Body of pancreas (tissue), 4 donors: ENCODE measurements at regions not wholly inside any gene's neighbourhood (a gene's known extent, or its start where the extent isn't known, plus 50 kb on each side); places are given as distances from the start of the nearest gene placed in this dataset.
A peak's percentile ranks its signal among the peaks of the same experiment; 100 is the strongest.
"Not testable (repeated sequence)": the region's sequence is repeated elsewhere in the genome, so short reads cannot be mapped to it uniquely, and the experiment has no call there.

Source experiments
- ATAC-seq: fragments of 150-250 bp; one replicate; pipeline ENCODE4 v1.9.1; 2016
- DNase-seq, 4 donors: peaks; one replicate each; pipeline ENCODE4 v3.0.0-alpha.2; 2019
- H3K27ac ChIP-seq, 4 donors: fragments of 200-600 bp; sonication (generic); 1 replicate in 3 of 4; 2 replicates in 1 of 4; pipeline versions ENCODE4 v1.5.1 to v1.6.1; 2016 to 2019; ENCODE audit warnings: mild to moderate bottlenecking in 1 of 4, mixed read lengths in 1 of 4, moderate library complexity in 1 of 4
- H3K27me3 ChIP-seq, 2 donors: fragments of 200-600 bp; sonication (generic); one replicate each; pipeline ENCODE4 v1.6.0; 2016; ENCODE audit warnings: mild to moderate bottlenecking in 1 of 2
- H3K36me3 ChIP-seq, 2 donors: fragments of 200-600 bp; sonication (generic); replicated peaks in 1 of 2; 2 replicates each; pipeline ENCODE4 v1.5.1; 2016; ENCODE audit warnings: low read depth in 2 of 2; ENCODE audit not compliant: insufficient read depth in 1 of 2
- H3K4me1 ChIP-seq: fragments of 200-600 bp; sonication (generic); one replicate; pipeline ENCODE4 v1.6.0; 2016
- H3K4me3 ChIP-seq, 2 donors: fragments of 200-600 bp; sonication (generic); 1 replicate in 1 of 2; 2 replicates in 1 of 2; pipeline ENCODE4 v1.5.1; 2016 to 2019
- H3K9me3 ChIP-seq, 3 donors: fragments of 200-600 bp; sonication (generic); 1 replicate in 2 of 3; 2 replicates in 1 of 3; pipeline ENCODE4 v1.5.1; 2016
- CTCF ChIP-seq, 7 experiments: fragments of 450-650 bp in 4 of 7; fragments of 200-600 bp in 3 of 7; sonication (generic) in 3 of 7; IDR thresholded peaks; one replicate each; pipeline ENCODE4 v1.5.1; 2016 to 2019; ENCODE audit warnings: antibody characterized with exemption in 7 of 7
- POLR2A ChIP-seq, 3 donors: fragments of 450-650 bp; IDR thresholded peaks; one replicate each; pipeline ENCODE4 v1.6.1; 2016; ENCODE audit warnings: antibody characterized with exemption in 3 of 3, mild to moderate bottlenecking in 2 of 3
- WGBS, 2 donors: methylation state at CpG; one replicate each; pipeline ENCODE4 v1.1.5; 2017; 5-methylcytosine and 5-hydroxymethylcytosine counted together
- intact Hi-C: fragments of 100-400 bp; cut with DNase I; formaldehyde crosslinking; loops from one replicate; pipeline ENCODE4 v1.15.1; 2023

GRCh38 chr1:229167318-229167717 lies 103.6 kb upstream of the RAB4A start:
- H3K27me3 ChIP-seq = no peaks in the 10 kb centered on the region
- WGBS, 2 donors = 81 to 92% methylated on average over 4 of the region's 4 CpGs
- peaks cover 51% of the 10 kb centered on the region for H3K4me1 ChIP-seq
- intact Hi-C loops = no loop called here
- no peaks in the 10 kb centered on the region for H3K9me3 ChIP-seq
- H3K4me3 ChIP-seq = no peak overlapping the region
- TF ChIP-seq POLR2A (IDR thresholded peaks at IDR 0.05) (no peak), CTCF (IDR thresholded peaks at IDR 0.05) (no peak)
- no peaks in the 10 kb centered on the region for H3K36me3 ChIP-seq
- ATAC-seq = no peak
- H3K27ac ChIP-seq = no peak overlapping the region
- no peak for DNase-seq

GRCh38 chr1:229169399-229169798 lies 101.5 kb upstream of the RAB4A start:
- H3K27ac ChIP-seq = no peak overlapping the region
- TF ChIP-seq CTCF (IDR thresholded peaks at IDR 0.05) (no peak), POLR2A (IDR thresholded peaks at IDR 0.05) (no peak)
- peaks cover 65% of the 10 kb centered on the region for H3K4me1 ChIP-seq
- intact Hi-C loops = no loop called here
- H3K27me3 ChIP-seq = no peaks in the 10 kb centered on the region
- no peak for ATAC-seq
- DNase-seq = no peak
- WGBS, 2 donors = 27 to 68% methylated on average over 1 of the region's 1 CpG
- no peaks in the 10 kb centered on the region for H3K36me3 ChIP-seq
- H3K9me3 ChIP-seq = no peaks in the 10 kb centered on the region
- H3K4me3 ChIP-seq = no peak overlapping the region

- Histone ChIP-seq H3K27me3 (no peaks in the 10 kb centered on the region), H3K4me1 (peaks cover 56% of the 10 kb centered on the region), H3K36me3 (no peaks in the 10 kb centered on the region), H3K9me3 (no peaks in the 10 kb centered on the region), H3K27ac (peak overlapping the region in 3 of 4 donors; percentile 40 to 79 (median 70)), H3K4me3 (no peak overlapping the region)
- DNase-seq (no peak), ATAC-seq (no peak)
- 62 to 80% methylated on average over 5 to 8 of the region's 12 CpGs for WGBS, 2 donors
- intact Hi-C loops = no loop called here
- TF ChIP-seq POLR2A (IDR thresholded peaks at IDR 0.05) (no peak), CTCF (IDR thresholded peaks at IDR 0.05) (no peak)
These were observed 100.6 kb upstream of the RAB4A start for GRCh38 chr1:229170274-229170673.

- Histone ChIP-seq H3K4me3 (no peak overlapping the region), H3K36me3 (no peaks in the 10 kb centered on the region), H3K27ac (peak overlapping the region in 3 of 4 donors; percentile 40 to 79 (median 70)), H3K9me3 (no peaks in the 10 kb centered on the region), H3K4me1 (peaks cover 50% of the 10 kb centered on the region), H3K27me3 (no peaks in the 10 kb centered on the region)
- peak in 2 of 4 donors; percentile 43 to 66 for DNase-seq
- ATAC-seq = peak; percentile 65
- intact Hi-C loops = no loop called here
- peak in 1 of 3 donors; percentile 13 for TF ChIP-seq POLR2A (IDR thresholded peaks at IDR 0.05)
- TF ChIP-seq CTCF (IDR thresholded peaks at IDR 0.05) = no peak
- WGBS, 2 donors = 43 to 46% methylated on average over 8 of the region's 8 CpGs
These were observed 100.0 kb upstream of the RAB4A start for GRCh38 chr1:229170778-229171505.

- H3K27me3 ChIP-seq = no peaks in the 10 kb centered on the region
- peak overlapping the region in 3 of 4 donors; percentile 40 to 79 (median 70) for H3K27ac ChIP-seq
- TF ChIP-seq POLR2A (IDR thresholded peaks at IDR 0.05) = no peak
- TF ChIP-seq CTCF (IDR thresholded peaks at IDR 0.05) = no peak
- no peaks in the 10 kb centered on the region for H3K9me3 ChIP-seq
- peaks cover 50% of the 10 kb centered on the region for H3K4me1 ChIP-seq
- DNase-seq (peak; percentile 86 to 95 (median 92)), ATAC-seq (peak; percentile 97)
- no peak overlapping the region for H3K4me3 ChIP-seq
- WGBS, 2 donors = 15 to 18% methylated on average over 4 of the region's 4 CpGs
- no peaks in the 10 kb centered on the region for H3K36me3 ChIP-seq
- intact Hi-C loops = no loop called here
These were observed 99.0 kb upstream of the RAB4A start for GRCh38 chr1:229171934-229172333.

GRCh38 chr1:229173491-229174476 lies 97.1 kb upstream of the RAB4A start:
- H3K36me3 ChIP-seq, DNase-seq, H3K27me3 ChIP-seq, intact Hi-C loops, H3K4me3 ChIP-seq, ATAC-seq, H3K9me3 ChIP-seq: not testable (repeated sequence)
- Histone ChIP-seq H3K27ac (peak overlapping the region in 2 of 4 donors; percentile 40 to 79), H3K4me1 (peaks cover 50% of the 10 kb centered on the region)
- 69 to 75% methylated on average over 14 of the region's 14 CpGs for WGBS, 2 donors
